Neural progenitor cell (in vitro differentiated cells): ENCODE measurements at regions not wholly inside any gene's neighbourhood (a gene's known extent, or its start where the extent isn't known, plus 50 kb on each side); places are given as distances from the start of the nearest gene placed in this dataset.
"Not testable (repeated sequence)": the region's sequence is repeated elsewhere in the genome, so short reads cannot be mapped to it uniquely, and the experiment has no call there.

Source experiments
- DNase-seq: peaks from one replicate; pipeline ENCODE4 v3.0.0-alpha.2; 2016; ENCODE audit warnings: low spot score
- H2AFZ ChIP-seq: fragments of 200-600 bp; sonication (generic); replicated peaks from 2 replicates; pipeline ENCODE4 v1.6.1; 2016; ENCODE audit warnings: antibody characterized with exemption
- H3F3A ChIP-seq: fragments of 200-600 bp; sonication (generic); 2 replicates; pipeline ENCODE4 v1.6.1; 2016; ENCODE audit warnings: antibody characterized with exemption, low read depth
- H3K27ac ChIP-seq: fragments of 200-600 bp; sonication (generic); 2 replicates; pipeline ENCODE4 v1.5.1; 2016; ENCODE audit warnings: mild to moderate bottlenecking
- H3K27me3 ChIP-seq: fragments of 200-600 bp; sonication (generic); 2 replicates; pipeline ENCODE4 v1.6.1; 2016; ENCODE audit warnings: mild to moderate bottlenecking, moderate library complexity
- H3K36me3 ChIP-seq: fragments of 200-600 bp; sonication (generic); 2 replicates; pipeline ENCODE4 v1.5.1; 2016
- H3K4me1 ChIP-seq: fragments of 200-600 bp; sonication (generic); 2 replicates; pipeline ENCODE4 v1.6.1; 2016; ENCODE audit warnings: mixed run types
- H3K4me2 ChIP-seq: fragments of 200-600 bp; sonication (generic); 2 replicates; pipeline ENCODE4 v1.6.1; 2016
- H3K4me3 ChIP-seq: fragments of 200-600 bp; sonication (generic); 2 replicates; pipeline ENCODE4 v1.5.1; 2016
- H3K79me2 ChIP-seq: fragments of 200-600 bp; sonication (generic); 2 replicates; pipeline ENCODE4 v1.6.1; 2016; ENCODE audit warnings: low read depth
- H3K9ac ChIP-seq: fragments of 200-600 bp; sonication (generic); 2 replicates; pipeline ENCODE4 v1.6.1; 2016
- H3K9me3 ChIP-seq: fragments of 200-600 bp; sonication (generic); 2 replicates; pipeline ENCODE4 v1.5.1; 2016; ENCODE audit warnings: low read depth
- H4K20me1 ChIP-seq: fragments of 200-600 bp; sonication (generic); 2 replicates; pipeline ENCODE4 v1.6.1; 2016; ENCODE audit warnings: low read depth
- H3K27ac Mint-ChIP-seq: 3 replicates; pipeline ENCODE4 v1.8.0; 2021; ENCODE audit warnings: mixed read lengths
- H3K27me3 Mint-ChIP-seq: 2 replicates; pipeline ENCODE4 v1.8.0; 2022; ENCODE audit warnings: low read depth, mild to moderate bottlenecking, inconsistent platforms, moderate library complexity, mixed read lengths; ENCODE audit not compliant: insufficient read depth
- H3K36me3 Mint-ChIP-seq: 3 replicates; pipeline ENCODE4 v1.8.0; 2021; ENCODE audit warnings: mixed read lengths
- H3K4me1 Mint-ChIP-seq: 3 replicates; pipeline ENCODE4 v1.8.0; 2021; ENCODE audit warnings: mixed read lengths
- H3K4me3 Mint-ChIP-seq: 3 replicates; pipeline ENCODE4 v1.8.0; 2021; ENCODE audit warnings: mild to moderate bottlenecking, moderate library complexity, mixed read lengths
- H3K9me3 Mint-ChIP-seq: 3 replicates; pipeline ENCODE4 v1.8.0; 2020; ENCODE audit warnings: mixed read lengths
- CTCF ChIP-seq: fragments of 200-600 bp; sonication (generic); IDR thresholded peaks from 2 replicates; pipeline ENCODE4 v1.5.1; 2017; ENCODE audit warnings: antibody characterized with exemption, mild to moderate bottlenecking
- EZH2 ChIP-seq: fragments of 200-600 bp; sonication (generic); IDR thresholded peaks from 2 replicates; pipeline ENCODE4 v1.6.1; 2017; ENCODE audit warnings: antibody characterized with exemption, mild to moderate bottlenecking, moderate library complexity
- EZH2phosphoT487 ChIP-seq: fragments of 200-600 bp; sonication (generic); IDR thresholded peaks from 2 replicates; pipeline ENCODE4 v1.6.1; 2017; ENCODE audit warnings: antibody characterized with exemption

DNA sequence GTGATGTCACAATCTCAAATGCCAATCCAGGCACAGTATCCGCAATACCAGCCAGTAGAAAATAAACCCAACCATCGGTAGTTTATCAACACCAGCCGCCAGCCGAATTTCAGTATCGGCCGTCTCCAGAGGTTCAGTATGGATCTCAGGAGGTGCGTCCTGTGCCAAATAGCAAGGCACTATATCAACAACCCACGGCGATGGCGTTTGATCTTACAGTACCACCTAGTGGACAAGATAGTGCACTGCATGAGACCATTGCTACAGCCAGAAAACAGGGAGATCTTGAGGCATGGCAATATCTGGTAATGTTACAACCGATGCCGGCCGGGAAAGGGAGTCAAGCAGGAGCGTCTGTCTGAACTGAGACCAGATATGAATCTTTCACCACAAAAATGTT is 121.8 kb upstream of the DRD5 start:
- not testable (repeated sequence) for H3K27ac Mint-ChIP-seq, H3K36me3 ChIP-seq, H3K9me3 Mint-ChIP-seq, H3K9ac ChIP-seq, H3K4me1 Mint-ChIP-seq, H3K4me3 Mint-ChIP-seq, H3K4me3 ChIP-seq, H3K9me3 ChIP-seq, H3K4me1 ChIP-seq, H3K36me3 Mint-ChIP-seq, H3K4me2 ChIP-seq, H3K79me2 ChIP-seq, H3K27me3 Mint-ChIP-seq, H3K27ac ChIP-seq, H2AFZ ChIP-seq, H3K27me3 ChIP-seq, H4K20me1 ChIP-seq, H3F3A ChIP-seq
- peak; percentile 55 for TF ChIP-seq CTCF
- DNase-seq = peak; percentile 13

DNA sequence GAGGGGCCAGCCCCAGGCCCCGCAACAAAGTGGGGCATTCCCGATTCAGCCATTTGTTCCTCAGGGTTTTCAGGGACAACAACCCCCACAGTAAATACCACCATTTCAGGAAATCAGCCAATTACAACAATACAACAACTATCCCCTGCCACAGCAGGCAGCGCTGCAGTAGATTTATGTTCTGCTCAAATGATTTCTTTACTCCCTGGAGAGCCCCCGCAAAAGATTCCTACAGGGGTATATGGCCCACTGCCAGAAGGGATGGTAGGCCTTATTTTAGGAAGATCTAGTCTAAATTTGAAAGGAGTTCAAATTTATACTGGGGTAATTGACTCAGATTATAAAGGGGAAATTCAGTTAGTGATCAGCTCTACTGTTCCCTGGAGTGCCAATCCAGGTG is 120.5 kb upstream of the DRD5 start:
- H3K9me3 Mint-ChIP-seq, H3K27ac ChIP-seq, H3K4me3 Mint-ChIP-seq, H3K27me3 Mint-ChIP-seq, H2AFZ ChIP-seq, H3K36me3 ChIP-seq, H3K4me1 Mint-ChIP-seq, H3K79me2 ChIP-seq, H3K4me3 ChIP-seq, H3K27me3 ChIP-seq, H3K36me3 Mint-ChIP-seq, H3K27ac Mint-ChIP-seq, H3K9me3 ChIP-seq, H3F3A ChIP-seq, H4K20me1 ChIP-seq, H3K9ac ChIP-seq, DNase-seq, H3K4me1 ChIP-seq, H3K4me2 ChIP-seq: not testable (repeated sequence)

GRCh38 chr4:9670725-9671124 is 110.7 kb upstream of the DRD5 start:
- H3K4me3 ChIP-seq, H3K79me2 ChIP-seq, H3K9me3 ChIP-seq, H3K36me3 ChIP-seq, H3K27me3 Mint-ChIP-seq, H4K20me1 ChIP-seq, H3K27me3 ChIP-seq, DNase-seq, H3K9ac ChIP-seq, H3K9me3 Mint-ChIP-seq, H3K27ac ChIP-seq, H3K27ac Mint-ChIP-seq, H3K4me1 ChIP-seq, H3K4me3 Mint-ChIP-seq, H3K4me2 ChIP-seq, H3K36me3 Mint-ChIP-seq, H2AFZ ChIP-seq, H3F3A ChIP-seq, H3K4me1 Mint-ChIP-seq: not testable (repeated sequence)

DNA sequence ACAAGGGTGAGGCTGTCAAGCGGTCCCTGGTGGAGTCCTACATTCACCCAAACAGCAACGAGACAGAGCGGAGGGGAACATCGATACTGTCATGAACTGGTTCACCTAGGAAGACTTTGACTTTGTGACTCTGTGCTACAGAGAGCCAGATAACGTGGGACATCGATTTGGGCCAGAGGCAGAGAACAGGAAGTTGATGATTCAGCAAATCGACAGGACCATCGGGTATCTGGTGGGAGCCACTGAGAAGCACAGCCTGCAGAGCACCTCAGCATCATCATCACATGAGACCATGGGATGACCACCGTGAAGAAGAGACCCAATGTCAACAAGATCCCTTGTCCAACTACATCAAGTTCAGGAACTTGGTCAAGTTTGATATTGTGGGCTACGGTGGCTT is 104.1 kb upstream of the DRD5 start:
- not testable (repeated sequence) for H3K4me2 ChIP-seq, H3K27me3 Mint-ChIP-seq

DNA sequence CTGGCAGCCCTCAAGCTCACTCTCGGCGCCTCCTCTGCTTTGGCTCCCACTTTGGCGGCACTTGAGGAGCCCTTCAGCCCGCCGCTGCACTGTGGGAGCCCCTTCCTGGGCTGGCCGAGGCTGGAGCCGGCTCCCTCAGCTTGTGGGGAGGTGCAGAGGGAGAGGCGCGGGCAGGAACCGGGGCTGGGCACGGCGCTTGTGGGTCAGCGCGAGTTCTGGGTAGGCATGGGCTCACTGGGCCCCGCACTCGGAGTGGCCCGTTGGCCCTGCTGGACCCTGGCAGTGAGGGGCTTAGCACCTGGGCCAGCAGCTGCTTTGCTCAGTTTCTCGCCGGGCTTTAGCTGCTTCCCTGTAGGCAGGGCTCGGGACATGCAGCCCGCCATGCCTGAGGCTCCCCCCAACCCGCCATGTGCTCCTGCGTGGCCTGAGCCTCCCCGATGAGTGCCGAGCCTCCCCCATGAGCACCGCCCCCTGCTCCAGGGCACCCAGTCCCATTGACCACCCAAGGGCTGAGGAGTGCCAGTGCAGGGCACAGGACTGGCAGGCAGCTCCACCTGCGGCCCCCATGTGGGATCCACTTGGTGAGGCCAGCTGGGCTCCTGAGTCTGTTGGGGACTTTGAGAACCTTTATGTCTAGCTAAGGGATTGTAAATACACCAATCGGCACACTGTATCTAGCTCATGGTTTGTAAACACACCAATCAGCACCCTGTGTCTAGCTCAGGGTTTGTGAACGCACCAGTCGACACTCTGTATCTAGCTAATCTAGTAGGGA is 101.5 kb upstream of the DRD5 start:
- Histone ChIP-seq H3K9me3 (no peaks in the 10 kb centered on the region), H3K4me1 (no peaks in the 10 kb centered on the region), H4K20me1 (no peaks in the 10 kb centered on the region), H3K9ac (no peak overlapping the region), H3K27ac (no peak overlapping the region), H3K27me3 (no peaks in the 10 kb centered on the region), H3F3A (no peaks in the 10 kb centered on the region), H3K4me2 (no peak overlapping the region), H2AFZ (no peak overlapping the region), H3K4me3 (no peak overlapping the region), H3K79me2 (no peaks in the 10 kb centered on the region), H3K36me3 (no peaks in the 10 kb centered on the region)
- no peaks in the 10 kb centered on the region for H3K27me3 Mint-ChIP-seq
- no peaks in the 10 kb centered on the region for H3K36me3 Mint-ChIP-seq
- no peak for DNase-seq
- H3K9me3 Mint-ChIP-seq = no peaks in the 10 kb centered on the region
- TF ChIP-seq CTCF = no peak
- no peak for TF ChIP-seq EZH2
- no peak for TF ChIP-seq EZH2phosphoT487
- H3K4me1 Mint-ChIP-seq = no peaks in the 10 kb centered on the region
- no peak overlapping the region for H3K4me3 Mint-ChIP-seq
- H3K27ac Mint-ChIP-seq = no peak overlapping the region

More for the DNA sequence above, 104.1 kb upstream of the DRD5 start:
- not testable (repeated sequence) for DNase-seq, H3K36me3 ChIP-seq, H3K27ac Mint-ChIP-seq, H3K9me3 ChIP-seq, H3K4me1 Mint-ChIP-seq, H3K4me3 Mint-ChIP-seq, H3K27me3 ChIP-seq, H3K9me3 Mint-ChIP-seq, H2AFZ ChIP-seq, H3K9ac ChIP-seq, H3K79me2 ChIP-seq, H3F3A ChIP-seq, H4K20me1 ChIP-seq, H3K36me3 Mint-ChIP-seq, H3K27ac ChIP-seq, H3K4me3 ChIP-seq, H3K4me1 ChIP-seq

DNA sequence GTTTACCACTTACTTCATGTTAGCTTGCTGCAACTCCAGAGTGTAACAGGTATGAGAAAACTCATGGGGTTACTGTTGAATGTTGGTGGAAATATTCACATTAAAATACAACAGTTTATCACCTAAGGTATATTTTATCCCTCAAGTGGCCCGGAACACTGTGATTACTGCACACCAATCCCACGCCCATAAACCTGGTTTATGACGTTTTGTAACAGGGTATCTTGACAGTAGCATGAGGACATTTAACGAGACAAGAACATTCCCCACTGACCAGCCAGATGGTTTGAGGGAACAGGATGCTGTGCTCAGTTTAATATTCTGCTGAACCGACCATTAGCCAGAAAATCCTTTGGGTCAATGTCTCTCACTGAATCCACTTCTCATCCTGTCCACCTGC is 98.3 kb upstream of the DRD5 start:
- not testable (repeated sequence) for H3K9me3 ChIP-seq, H4K20me1 ChIP-seq, H3K27me3 Mint-ChIP-seq, H3K36me3 ChIP-seq, H3K79me2 ChIP-seq, H3K27ac ChIP-seq, H2AFZ ChIP-seq, H3K4me3 ChIP-seq, H3F3A ChIP-seq, H3K4me3 Mint-ChIP-seq, H3K4me1 ChIP-seq, H3K4me2 ChIP-seq, H3K36me3 Mint-ChIP-seq, DNase-seq, H3K27ac Mint-ChIP-seq, H3K27me3 ChIP-seq, H3K9me3 Mint-ChIP-seq, H3K9ac ChIP-seq
- H3K4me1 Mint-ChIP-seq = peaks cover 11% of the 10 kb centered on the region

GRCh38 chr4:9685016-9685415 is 96.4 kb upstream of the DRD5 start:
- H4K20me1 ChIP-seq, H3K9me3 Mint-ChIP-seq, H3F3A ChIP-seq, H3K9ac ChIP-seq, H3K4me1 ChIP-seq, H3K27me3 Mint-ChIP-seq, H3K4me3 Mint-ChIP-seq, H3K79me2 ChIP-seq, H3K27ac ChIP-seq, H3K4me2 ChIP-seq, H3K9me3 ChIP-seq, DNase-seq, H3K36me3 Mint-ChIP-seq, H3K4me3 ChIP-seq, H3K27ac Mint-ChIP-seq, H3K27me3 ChIP-seq, H3K36me3 ChIP-seq, H2AFZ ChIP-seq: not testable (repeated sequence)
- H3K4me1 Mint-ChIP-seq = peaks cover 13% of the 10 kb centered on the region
